ENCODE measurements at regions not wholly inside any gene's neighbourhood (a gene's known extent, or its start where the extent isn't known, plus 50 kb on each side); places are given as distances from the start of the nearest gene placed in this dataset.

DNA sequence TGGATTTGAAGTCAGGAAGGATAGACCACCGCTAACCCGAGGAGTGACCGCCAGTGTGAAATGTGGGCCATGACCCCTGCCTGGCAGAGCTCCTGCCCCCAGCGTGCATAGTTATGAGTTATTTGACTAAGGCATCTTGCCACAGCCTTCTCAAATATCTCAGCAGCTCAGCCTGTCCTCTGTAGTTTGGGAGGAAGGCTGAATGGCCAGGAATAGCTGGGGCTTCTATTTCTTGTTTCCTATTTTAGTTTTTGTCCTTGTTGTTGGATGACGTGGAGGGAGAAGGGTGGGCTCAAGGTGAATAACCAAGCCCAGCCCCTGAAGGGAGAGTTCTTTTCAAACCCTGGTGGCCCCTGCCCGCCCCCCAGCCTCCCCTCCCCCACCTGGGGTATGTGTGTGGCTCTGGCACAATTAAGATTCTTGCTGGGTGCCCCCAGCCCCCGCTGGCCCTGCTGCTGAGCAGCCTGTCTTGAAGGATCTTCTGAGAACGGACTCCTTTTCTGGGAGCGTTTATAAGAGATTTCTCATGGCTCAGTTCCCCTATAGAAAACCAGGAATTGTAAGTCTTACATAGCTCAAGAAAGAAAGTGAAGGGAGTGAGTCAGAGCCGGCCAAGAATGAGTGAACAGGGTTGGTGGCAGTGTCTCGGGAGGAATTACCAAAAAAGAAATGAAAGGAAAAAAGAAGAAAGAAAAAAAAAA, 157.4 kb downstream of the GLI2 start:
- TF ChIP-seq EP300 (IDR thresholded peaks at IDR 0.05), result no peak
- TF ChIP-seq, protein P1, sequence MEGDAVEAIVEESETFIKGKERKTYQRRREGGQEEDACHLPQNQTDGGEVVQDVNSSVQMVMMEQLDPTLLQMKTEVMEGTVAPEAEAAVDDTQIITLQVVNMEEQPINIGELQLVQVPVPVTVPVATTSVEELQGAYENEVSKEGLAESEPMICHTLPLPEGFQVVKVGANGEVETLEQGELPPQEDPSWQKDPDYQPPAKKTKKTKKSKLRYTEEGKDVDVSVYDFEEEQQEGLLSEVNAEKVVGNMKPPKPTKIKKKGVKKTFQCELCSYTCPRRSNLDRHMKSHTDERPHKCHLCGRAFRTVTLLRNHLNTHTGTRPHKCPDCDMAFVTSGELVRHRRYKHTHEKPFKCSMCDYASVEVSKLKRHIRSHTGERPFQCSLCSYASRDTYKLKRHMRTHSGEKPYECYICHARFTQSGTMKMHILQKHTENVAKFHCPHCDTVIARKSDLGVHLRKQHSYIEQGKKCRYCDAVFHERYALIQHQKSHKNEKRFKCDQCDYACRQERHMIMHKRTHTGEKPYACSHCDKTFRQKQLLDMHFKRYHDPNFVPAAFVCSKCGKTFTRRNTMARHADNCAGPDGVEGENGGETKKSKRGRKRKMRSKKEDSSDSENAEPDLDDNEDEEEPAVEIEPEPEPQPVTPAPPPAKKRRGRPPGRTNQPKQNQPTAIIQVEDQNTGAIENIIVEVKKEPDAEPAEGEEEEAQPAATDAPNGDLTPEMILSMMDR (IDR thresholded peaks at IDR 0.05), result no peak

All from stomach (tissue), 4 donors.